NCI-H748 (cell line): ENCODE measurements at regions not wholly inside any gene's neighbourhood (a gene's known extent, or its start where the extent isn't known, plus 50 kb on each side); places are given as distances from the start of the nearest gene placed in this dataset.
"Not testable (repeated sequence)": the region's sequence is repeated elsewhere in the genome, so short reads cannot be mapped to it uniquely, and the experiment has no call there.

Experiments
- DNase-seq: peaks from one replicate; lab custom pipeline; 2025; ENCODE audit not compliant: unreplicated experiment; lab: John Stamatoyannopoulos, UW

DNA sequence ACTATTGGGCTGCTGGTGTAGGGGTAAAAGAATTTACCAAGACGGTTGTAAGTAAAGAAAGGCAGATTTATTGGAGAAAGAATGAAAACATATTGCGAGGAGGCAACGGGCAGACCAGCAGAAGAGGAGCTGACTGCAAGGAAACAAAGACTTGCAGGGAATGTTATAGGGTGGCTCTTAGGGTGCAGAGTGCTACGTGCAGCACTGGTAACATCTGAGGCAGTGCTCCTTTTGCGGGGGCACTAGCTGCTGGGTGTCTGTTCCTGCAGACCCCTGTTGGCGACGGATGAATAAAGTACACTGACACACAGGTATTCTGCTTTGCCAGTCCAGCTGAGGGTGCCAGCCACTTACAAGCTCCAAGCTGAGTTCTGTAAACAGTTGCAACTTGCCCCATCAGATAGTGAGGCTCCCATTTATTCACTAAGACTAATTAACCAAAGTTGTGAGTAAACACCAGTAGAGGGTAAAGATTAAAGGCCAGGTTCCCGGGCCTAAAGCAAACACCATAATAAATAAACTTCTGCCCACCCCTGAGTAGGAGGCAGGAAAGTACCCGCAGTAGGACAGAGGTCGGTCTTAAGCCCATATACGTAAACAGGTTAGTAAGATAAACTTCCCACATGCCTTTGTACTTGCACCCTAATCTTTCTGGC lies 140.2 kb upstream of the KCNK1 start:
- DNase-seq: no peak

DNA sequence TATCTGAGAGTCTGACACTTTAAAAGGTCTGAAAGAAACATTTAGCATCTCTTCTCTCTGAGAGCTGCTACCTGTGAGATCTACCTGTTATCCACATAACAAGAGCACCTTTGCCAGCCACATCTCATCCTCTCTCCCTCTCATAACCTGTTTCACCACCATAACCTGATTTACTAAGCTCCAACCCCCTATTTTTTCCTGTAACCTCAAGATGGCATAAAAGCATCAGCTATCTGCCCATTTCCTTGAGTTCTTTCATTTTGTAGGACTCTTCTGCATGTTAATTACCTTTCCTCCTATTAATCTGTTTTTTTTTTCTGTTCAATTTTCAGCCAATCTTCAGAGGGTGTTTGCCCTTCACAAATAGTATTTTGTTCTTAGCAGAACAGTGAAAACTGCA lies 136.5 kb upstream of the KCNK1 start:
- no peak for DNase-seq

- DNase-seq: no peak
These were observed 135.3 kb upstream of the KCNK1 start for GRCh38 chr1:233478611-233479010.

GRCh38 chr1:233479110-233479890 lies 134.6 kb upstream of the KCNK1 start:
- DNase-seq: peak; percentile 41

DNA sequence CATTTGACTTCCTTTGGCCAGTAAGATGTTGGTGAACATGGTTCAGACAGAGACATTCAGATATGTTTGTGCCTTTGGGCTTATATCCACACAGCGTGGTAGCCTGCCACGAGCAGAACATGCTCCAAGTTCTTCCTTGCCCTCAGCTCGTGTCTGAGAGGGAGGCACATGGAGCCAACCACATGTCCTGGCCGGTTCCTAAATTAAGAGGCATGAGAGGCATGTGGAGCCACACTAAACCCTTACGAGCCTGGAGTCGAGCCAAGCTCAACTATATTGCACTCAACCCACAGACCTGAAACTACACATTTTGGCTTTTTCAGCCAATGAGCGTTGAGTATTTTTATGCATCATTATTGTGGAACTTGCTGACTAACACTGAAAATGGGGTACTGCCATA lies 133.7 kb upstream of the KCNK1 start:
- no peak for DNase-seq

- no peak for DNase-seq
These were observed 131.5 kb upstream of the KCNK1 start for GRCh38 chr1:233482388-233482787.

- no peak for DNase-seq
These were observed 128.5 kb upstream of the KCNK1 start for GRCh38 chr1:233485385-233485784.

DNA sequence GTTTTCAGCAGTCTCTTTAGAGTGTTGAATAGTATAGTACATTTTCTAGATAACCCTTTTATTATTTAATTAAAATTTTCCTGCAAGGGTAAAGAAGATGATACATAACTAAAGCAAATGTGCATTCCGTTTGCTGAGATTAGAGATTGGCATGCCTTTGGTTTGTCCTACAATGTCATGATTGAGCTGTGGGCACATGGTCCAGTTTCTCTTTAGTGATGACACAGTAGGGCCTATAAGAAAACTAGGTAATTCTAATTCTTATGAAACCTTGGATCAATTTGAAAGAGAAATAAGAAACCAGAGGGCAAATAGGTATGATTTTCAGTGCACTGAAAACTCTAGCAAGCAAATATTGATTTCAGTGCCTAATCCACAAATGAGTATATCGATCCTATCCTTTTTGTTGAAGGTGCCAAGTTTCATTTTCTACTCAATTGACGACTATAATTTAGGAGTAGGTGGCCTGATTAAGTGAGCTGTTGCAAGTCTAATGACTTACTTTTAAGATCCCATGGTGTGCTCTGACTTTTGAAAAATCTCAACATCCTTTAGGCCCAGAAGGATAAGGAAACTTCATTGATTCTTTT lies 128.0 kb upstream of the KCNK1 start:
- DNase-seq: no peak

- DNase-seq: no peak
These were observed 126.5 kb upstream of the KCNK1 start for GRCh38 chr1:233487408-233487807.

DNA sequence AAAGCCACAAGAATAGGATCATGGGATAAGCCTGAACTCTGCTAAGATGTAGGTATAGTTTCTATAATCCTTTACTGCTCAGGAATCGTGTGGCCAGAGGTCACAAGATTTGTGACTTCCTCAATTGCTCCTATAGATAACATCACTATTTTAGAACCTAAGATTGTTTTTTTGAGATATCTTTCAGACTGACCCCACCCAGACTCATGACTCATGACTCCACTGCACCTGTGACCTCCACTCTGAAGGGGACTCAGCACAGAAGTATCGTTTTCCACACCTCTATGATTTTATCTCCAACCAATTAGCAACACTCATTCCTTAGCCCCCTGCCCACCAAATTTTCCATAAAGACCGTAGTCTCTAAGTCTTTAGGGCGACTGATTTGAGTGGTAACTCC lies 124.5 kb upstream of the KCNK1 start:
- DNase-seq: no peak

DNA sequence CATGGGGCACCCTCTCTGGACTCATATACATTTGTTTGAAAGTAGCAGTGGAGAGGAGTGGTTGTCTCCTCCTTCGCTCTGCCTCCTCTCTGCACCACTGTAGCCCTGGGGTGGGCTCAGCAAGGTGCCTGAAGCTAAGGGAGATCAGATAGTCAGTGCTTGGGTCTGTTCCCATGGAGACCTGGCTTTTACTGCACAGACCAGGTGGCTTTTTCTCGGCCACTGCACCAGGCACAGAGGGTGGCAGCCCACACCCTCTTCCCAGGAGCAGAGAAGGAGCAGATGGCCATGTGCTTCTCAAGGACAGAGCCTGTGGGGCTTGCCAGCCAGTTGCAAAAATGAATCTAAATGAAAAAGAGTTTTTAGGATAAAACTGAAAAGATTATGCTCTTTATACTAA lies 123.4 kb upstream of the KCNK1 start:
- peak; percentile 59 for DNase-seq

- DNase-seq: no peak
These were observed 121.8 kb upstream of the KCNK1 start for GRCh38 chr1:233491953-233492620.

DNA sequence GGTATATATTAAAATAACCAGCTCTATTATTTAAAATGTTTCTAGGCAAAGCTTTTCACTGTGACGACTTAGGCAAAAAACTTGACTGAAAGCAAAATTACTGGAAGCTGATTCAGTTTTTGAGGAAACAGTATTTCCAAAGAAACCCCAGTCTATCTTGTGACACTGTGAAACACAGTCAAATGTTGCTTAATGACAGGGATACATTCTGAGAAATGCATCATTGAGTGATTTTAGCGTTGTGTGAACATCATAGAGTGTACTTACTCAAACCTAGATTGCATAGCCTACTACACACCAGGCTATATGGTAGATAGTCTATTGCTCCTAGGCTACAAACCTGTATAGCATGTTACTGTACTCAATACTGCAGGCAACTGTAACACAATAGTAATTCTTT lies 116.9 kb upstream of the KCNK1 start:
- DNase-seq: no peak

- DNase-seq: no peak
These were observed 116.2 kb upstream of the KCNK1 start for GRCh38 chr1:233497679-233498078.

DNA sequence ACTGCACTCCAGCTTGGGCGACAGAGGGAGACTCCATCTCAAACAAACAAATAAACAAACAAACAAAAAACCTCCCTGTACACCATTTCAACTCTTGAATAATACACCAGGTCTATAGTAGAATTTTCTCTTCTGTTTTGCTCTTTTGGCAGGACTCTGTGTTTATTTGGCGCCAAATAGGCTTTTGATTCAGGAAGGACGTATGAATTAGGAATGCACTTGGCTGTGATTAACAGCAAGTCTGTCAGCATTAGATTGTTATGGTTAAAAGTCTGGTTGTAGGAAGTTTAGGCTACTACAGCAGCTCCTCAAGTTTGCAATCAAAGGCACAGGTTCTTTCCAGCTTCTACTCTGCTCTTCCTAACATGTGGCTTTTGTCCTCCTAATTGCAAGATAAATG lies 113.8 kb upstream of the KCNK1 start:
- no peak for DNase-seq

- no peak for DNase-seq
These were observed 110.4 kb upstream of the KCNK1 start for GRCh38 chr1:233503366-233503954.

DNA sequence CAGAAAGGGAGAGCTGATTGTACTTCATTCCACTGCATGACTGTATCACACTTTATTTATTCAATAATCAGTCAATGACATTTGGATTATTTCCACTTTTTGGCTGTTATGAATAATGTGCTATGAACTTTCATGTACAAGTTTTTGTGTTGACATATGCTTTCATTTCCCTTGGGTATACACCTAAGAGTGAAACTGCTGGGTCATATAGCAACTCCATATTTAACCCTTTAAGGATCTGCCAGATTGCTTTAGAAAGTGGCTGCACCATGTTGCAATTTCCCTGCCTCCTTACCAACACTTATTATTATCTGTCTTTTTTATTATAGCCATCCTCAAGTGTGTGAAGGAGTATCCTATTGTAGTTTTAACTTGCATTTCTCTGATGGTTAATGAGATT lies 108.8 kb upstream of the KCNK1 start:
- no peak for DNase-seq

GRCh38 chr1:233505889-233506288 lies 108.0 kb upstream of the KCNK1 start:
- not testable (repeated sequence) for DNase-seq

DNA sequence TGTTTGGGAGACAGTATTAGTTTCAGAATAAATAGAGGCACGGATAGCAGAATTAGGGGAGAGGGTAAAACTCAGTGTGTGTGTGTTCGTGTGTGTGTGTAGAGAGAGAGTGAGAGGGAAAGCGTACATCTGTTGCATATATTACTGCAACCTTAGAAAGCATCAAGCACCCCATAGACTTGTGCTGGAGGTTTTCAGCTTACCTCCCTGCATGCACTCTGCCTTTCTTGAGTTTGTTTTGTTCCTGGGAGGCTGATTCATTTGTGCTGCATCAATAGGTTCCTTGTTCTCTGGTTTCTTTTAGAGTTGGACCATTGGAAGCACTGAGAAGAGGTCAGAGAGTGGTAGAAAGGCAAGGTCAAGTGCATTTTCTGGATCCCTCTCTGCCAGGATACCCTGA lies 104.4 kb upstream of the KCNK1 start:
- DNase-seq: no peak

- DNase-seq: no peak
These were observed 101.4 kb upstream of the KCNK1 start for GRCh38 chr1:233512538-233512937.

DNA sequence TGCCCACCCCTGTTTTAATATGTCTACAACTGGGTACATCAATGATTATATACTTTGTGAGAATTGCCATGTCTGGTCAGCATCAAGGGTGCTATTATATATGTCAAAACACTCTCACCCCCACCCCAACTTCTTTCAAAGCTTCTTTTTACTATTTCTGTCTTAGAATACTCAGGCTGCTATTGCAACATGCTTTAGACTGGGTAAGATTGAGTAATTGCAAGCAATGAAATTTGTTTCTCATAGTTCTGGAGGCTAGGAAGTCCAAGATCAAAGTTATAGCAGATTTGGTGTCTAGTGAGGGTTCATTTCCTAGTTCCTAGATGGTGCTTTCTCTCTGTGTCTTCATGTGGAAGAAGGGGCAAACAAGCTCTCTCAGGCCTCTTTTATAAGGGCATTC lies 100.5 kb upstream of the KCNK1 start:
- DNase-seq: no peak
